CD4-positive, alpha-beta T cell (primary cell): ENCODE measurements at regions not wholly inside any gene's neighbourhood (a gene's known extent, or its start where the extent isn't known, plus 50 kb on each side); places are given as distances from the start of the nearest gene placed in this dataset.

Experiments
- ATAC-seq: fragments of 200-7000 bp; cut with Tn5 transposase; one replicate; pipeline ENCODE4 v1.10.0; 2022; ENCODE audit warnings: mild to moderate bottlenecking; ENCODE audit not compliant: poor library complexity
- CTCF ChIA-PET: fragments of 350-600 bp; sonication (Branson Sonifier 250); formaldehyde crosslinking; loops from one replicate; lab custom pipeline; 2021; ENCODE audit warnings: antibody characterized with exemption, inconsistent platforms; lab: Charles Lee
- POLR2A ChIA-PET: fragments of 350-600 bp; sonication (Branson Sonifier 250); formaldehyde crosslinking; loops from one replicate; lab custom pipeline; 2021; ENCODE audit warnings: antibody characterized with exemption, inconsistent platforms; lab: Charles Lee
- DNase-seq, 14 experiments: peaks; one replicate each; pipeline ENCODE4 v3.0.0-alpha.2; 2013 to 2020; ENCODE audit warnings: mixed read lengths in 2 of 14
- H3K27ac ChIP-seq, 2 donors: one replicate each; pipeline versions ENCODE4 v1.5.1 to v1.7.0; 2013; ENCODE audit warnings: low read length in 2 of 2, low read depth in 1 of 2, mild to moderate bottlenecking in 1 of 2
- H3K27me3 ChIP-seq, 2 experiments: 1 replicate in 1 of 2; 2 replicates in 1 of 2; pipeline versions ENCODE4 v1.6.1 to v1.7.0; 2013; ENCODE audit warnings: low read length in 2 of 2, control low read depth in 1 of 2, mild to moderate bottlenecking in 1 of 2, moderate library complexity in 1 of 2; ENCODE audit not compliant: insufficient read depth in 2 of 2, control insufficient read depth in 1 of 2
- H3K36me3 ChIP-seq: one replicate; pipeline ENCODE4 v1.6.1; 2013; ENCODE audit warnings: low read length, control low read depth; ENCODE audit not compliant: insufficient read depth
- H3K4me1 ChIP-seq: one replicate; pipeline ENCODE4 v1.6.1; 2013; ENCODE audit warnings: low read length, control low read depth; ENCODE audit not compliant: insufficient read depth
- H3K4me3 ChIP-seq: one replicate; pipeline ENCODE4 v1.5.1; 2013; ENCODE audit warnings: mild to moderate bottlenecking, low read length, moderate library complexity
- H3K9me3 ChIP-seq, 2 experiments: 1 replicate in 1 of 2; 2 replicates in 1 of 2; pipeline versions ENCODE4 v1.6.1 to v1.7.0; 2013; ENCODE audit warnings: low read length in 2 of 2, mild to moderate bottlenecking in 2 of 2, control low read depth in 1 of 2, moderate library complexity in 1 of 2; ENCODE audit not compliant: control insufficient read depth in 1 of 2, insufficient read depth in 1 of 2
- H3K27ac Mint-ChIP-seq: one replicate; pipeline ENCODE4 v1.8.0; 2020; ENCODE audit warnings: mixed read lengths
- H3K27me3 Mint-ChIP-seq: one replicate; pipeline ENCODE4 v1.8.0; 2021; ENCODE audit warnings: mixed read lengths
- H3K36me3 Mint-ChIP-seq: one replicate; pipeline ENCODE4 v1.8.0; 2021; ENCODE audit warnings: low read depth, mixed read lengths
- H3K4me1 Mint-ChIP-seq: one replicate; pipeline ENCODE4 v1.8.0; 2021; ENCODE audit warnings: low read depth, mixed read lengths
- H3K4me3 Mint-ChIP-seq: one replicate; pipeline ENCODE4 v1.8.0; 2020; ENCODE audit warnings: mild to moderate bottlenecking, mixed read lengths
- H3K9me3 Mint-ChIP-seq: one replicate; pipeline ENCODE4 v1.8.0; 2020; ENCODE audit warnings: mixed read lengths
- CTCF ChIP-seq: fragments of 200-600 bp; IDR thresholded peaks from one replicate; pipeline ENCODE4 v1.8.0; 2022; ENCODE audit warnings: antibody characterized with exemption, mild to moderate bottlenecking
- intact Hi-C, 2 experiments: fragments of 100-400 bp; cut with DNase I in 1 of 2; cut with micrococcal nuclease in 1 of 2; formaldehyde crosslinking; loops; one replicate each; pipeline versions ENCODE4 v1.15.1 to v1.9.0; 2023 to 2025; cut with DNase I, micrococcal nuclease

DNA sequence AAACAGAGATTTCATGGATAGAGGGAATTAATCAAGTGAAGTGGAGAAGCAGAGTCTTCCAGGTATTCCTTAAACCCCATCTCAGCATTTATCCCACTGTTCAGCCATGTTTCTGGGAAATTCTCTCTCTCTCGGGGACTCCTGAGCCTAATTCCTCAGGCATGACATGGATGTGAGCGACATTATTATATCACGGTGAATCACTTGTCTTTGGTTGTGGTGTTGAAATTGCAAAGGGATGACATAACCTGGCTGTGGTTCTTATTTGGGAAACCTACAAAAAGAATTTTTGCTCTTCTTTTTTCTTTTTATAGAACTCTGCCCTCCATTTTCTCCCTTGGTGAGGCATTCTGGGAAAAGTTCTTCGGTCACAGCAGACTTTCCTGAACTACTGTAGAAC is 457.9 kb upstream of the PTGER4 start:
- H3K36me3 Mint-ChIP-seq, result no peaks in the 10 kb centered on the region
- peaks cover 3% of the 10 kb centered on the region for H3K9me3 Mint-ChIP-seq
- no peaks in the 10 kb centered on the region for H3K9me3 ChIP-seq
- ChIA-PET CTCF (no interaction called here), POLR2A (no interaction called here)
- TF ChIP-seq CTCF, result no peak
- H3K4me3 ChIP-seq, result no peak overlapping the region
- H3K4me1 ChIP-seq, result peaks cover 4% of the 10 kb centered on the region
- H3K27me3 Mint-ChIP-seq, result peaks cover 4% of the 10 kb centered on the region
- H3K27me3 ChIP-seq, result no peaks in the 10 kb centered on the region
- peaks cover 13% of the 10 kb centered on the region for H3K4me1 Mint-ChIP-seq
- intact Hi-C loops, result no loop called here
- no peak overlapping the region for H3K4me3 Mint-ChIP-seq
- ATAC-seq, result no peak
- no peak for DNase-seq
- no peak overlapping the region for H3K27ac ChIP-seq
- H3K27ac Mint-ChIP-seq, result no peak overlapping the region
- H3K36me3 ChIP-seq, result no peaks in the 10 kb centered on the region

GRCh38 chr5:40221255-40221654 is 458.5 kb upstream of the PTGER4 start:
- H3K27ac Mint-ChIP-seq, result no peak overlapping the region
- H3K9me3 Mint-ChIP-seq, result peaks cover 3% of the 10 kb centered on the region
- no peaks in the 10 kb centered on the region for H3K36me3 Mint-ChIP-seq
- Histone ChIP-seq H3K36me3 (no peaks in the 10 kb centered on the region), H3K4me3 (no peak overlapping the region), H3K4me1 (peaks cover 4% of the 10 kb centered on the region), H3K27ac (no peak overlapping the region), H3K9me3 (no peaks in the 10 kb centered on the region), H3K27me3 (no peaks in the 10 kb centered on the region)
- no peak for DNase-seq
- no peak overlapping the region for H3K4me3 Mint-ChIP-seq
- intact Hi-C loops, result no loop called here
- no peak for TF ChIP-seq CTCF
- peaks cover 4% of the 10 kb centered on the region for H3K27me3 Mint-ChIP-seq
- no peak for ATAC-seq
- POLR2A ChIA-PET, result no interaction called here
- H3K4me1 Mint-ChIP-seq, result peaks cover 13% of the 10 kb centered on the region
- CTCF ChIA-PET, result interaction anchor here (1.0 kb wide), 1 partner anchor 10 kb away, joined by 3 read pairs; no protein-coding TSS in a partner anchor

GRCh38 chr5:40220260-40220659 is 459.5 kb upstream of the PTGER4 start:
- Histone ChIP-seq H3K4me1 (peaks cover 4% of the 10 kb centered on the region), H3K36me3 (no peaks in the 10 kb centered on the region), H3K27ac (no peak overlapping the region), H3K9me3 (no peaks in the 10 kb centered on the region), H3K27me3 (no peaks in the 10 kb centered on the region), H3K4me3 (no peak overlapping the region)
- ChIA-PET CTCF (interaction anchor here (1.0 kb wide), 1 partner anchor 11 kb away, joined by 3 read pairs; no protein-coding TSS in a partner anchor), POLR2A (no interaction called here)
- Mint-ChIP-seq H3K4me3 (no peak overlapping the region), H3K4me1 (peaks cover 13% of the 10 kb centered on the region), H3K9me3 (peaks cover 3% of the 10 kb centered on the region), H3K27ac (no peak overlapping the region), H3K36me3 (no peaks in the 10 kb centered on the region), H3K27me3 (peaks cover 4% of the 10 kb centered on the region)
- intact Hi-C loops, result no loop called here
- ATAC-seq (no peak), DNase-seq (peak in 1 of 14 experiments; percentile 13)
- TF ChIP-seq CTCF, result no peak
